AG10803 (cell line): ENCODE measurements at regions not wholly inside any gene's neighbourhood (a gene's known extent, or its start where the extent isn't known, plus 50 kb on each side); places are given as distances from the start of the nearest gene placed in this dataset.

Experiments used
- DNase-seq: peaks from one replicate; pipeline ENCODE4 v3.0.0; 2010; ENCODE audit warnings: low read depth
- H3K4me3 ChIP-seq: 2 replicates; pipeline ENCODE4 v1.5.1; 2011; ENCODE audit warnings: mild to moderate bottlenecking, low read length, control low read depth
- TF ChIP-seq, protein P1 (sequence below): conservative IDR thresholded peaks from 2 replicates; pipeline ENCODE4 v1.5.1; 2011; ENCODE audit warnings: mild to moderate bottlenecking, low read length, control low read depth, inconsistent platforms

DNA sequence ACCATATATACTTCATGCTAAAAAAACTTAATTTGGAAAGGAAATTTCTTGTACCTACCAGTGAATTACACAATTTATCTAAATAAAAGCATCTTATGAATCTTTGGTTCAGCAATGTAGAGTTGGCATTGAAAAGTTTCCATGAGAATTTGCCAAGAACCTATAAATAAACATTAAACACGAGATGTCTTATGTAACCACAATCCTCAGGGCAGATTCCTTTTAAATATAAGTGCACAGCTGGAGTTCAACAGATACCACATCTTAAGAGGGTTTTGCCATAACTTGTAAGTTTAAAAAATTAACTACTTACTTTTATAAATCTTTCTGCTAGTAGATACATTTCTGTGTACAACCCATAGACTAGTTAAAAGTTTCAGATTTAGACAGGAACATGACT, 499.3 kb upstream of the ARRDC4 start:
- no peak for DNase-seq
- TF ChIP-seq, protein P1, sequence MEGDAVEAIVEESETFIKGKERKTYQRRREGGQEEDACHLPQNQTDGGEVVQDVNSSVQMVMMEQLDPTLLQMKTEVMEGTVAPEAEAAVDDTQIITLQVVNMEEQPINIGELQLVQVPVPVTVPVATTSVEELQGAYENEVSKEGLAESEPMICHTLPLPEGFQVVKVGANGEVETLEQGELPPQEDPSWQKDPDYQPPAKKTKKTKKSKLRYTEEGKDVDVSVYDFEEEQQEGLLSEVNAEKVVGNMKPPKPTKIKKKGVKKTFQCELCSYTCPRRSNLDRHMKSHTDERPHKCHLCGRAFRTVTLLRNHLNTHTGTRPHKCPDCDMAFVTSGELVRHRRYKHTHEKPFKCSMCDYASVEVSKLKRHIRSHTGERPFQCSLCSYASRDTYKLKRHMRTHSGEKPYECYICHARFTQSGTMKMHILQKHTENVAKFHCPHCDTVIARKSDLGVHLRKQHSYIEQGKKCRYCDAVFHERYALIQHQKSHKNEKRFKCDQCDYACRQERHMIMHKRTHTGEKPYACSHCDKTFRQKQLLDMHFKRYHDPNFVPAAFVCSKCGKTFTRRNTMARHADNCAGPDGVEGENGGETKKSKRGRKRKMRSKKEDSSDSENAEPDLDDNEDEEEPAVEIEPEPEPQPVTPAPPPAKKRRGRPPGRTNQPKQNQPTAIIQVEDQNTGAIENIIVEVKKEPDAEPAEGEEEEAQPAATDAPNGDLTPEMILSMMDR = no peak
- H3K4me3 ChIP-seq = no peak overlapping the region

DNA sequence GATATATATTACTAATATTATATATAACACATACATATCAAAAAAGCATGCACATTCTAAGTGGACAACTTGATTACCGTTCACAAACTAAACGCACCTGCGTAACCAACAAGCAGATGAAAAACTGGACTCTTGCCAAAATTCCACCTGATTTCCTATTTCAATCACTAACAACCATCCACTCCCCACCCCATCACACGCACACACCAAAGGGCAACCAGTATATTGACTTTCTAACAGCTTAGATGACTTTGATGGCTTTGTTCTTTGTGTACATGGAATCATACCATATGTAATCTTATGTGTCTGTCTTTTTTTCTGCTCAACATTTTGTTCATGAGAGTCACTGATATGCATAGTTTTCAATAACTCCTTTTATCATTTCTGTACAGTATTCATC, 496.8 kb upstream of the ARRDC4 start:
- no peak overlapping the region for H3K4me3 ChIP-seq
- no peak for DNase-seq
- TF ChIP-seq, protein P1 = no peak

DNA sequence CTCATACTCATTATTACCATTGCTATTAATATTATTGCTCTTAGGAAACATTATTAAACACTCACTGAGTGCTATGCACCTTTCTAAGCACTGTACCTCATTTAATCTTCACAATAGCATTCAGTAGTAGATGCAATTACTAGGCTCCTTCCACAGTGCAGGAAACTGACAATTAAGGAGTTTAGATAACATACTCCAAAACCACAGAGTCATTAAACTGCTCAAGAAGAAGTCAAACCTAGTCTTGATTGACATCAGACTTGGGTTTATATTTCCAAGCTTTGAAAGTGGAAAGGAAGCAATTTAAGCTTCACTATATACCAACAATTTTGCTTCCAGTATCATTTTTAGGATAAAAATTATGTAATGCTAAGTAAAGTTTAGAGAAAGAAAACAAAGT, 490.1 kb upstream of the ARRDC4 start:
- H3K4me3 ChIP-seq = no peak overlapping the region
- TF ChIP-seq, protein P1 = no peak
- DNase-seq = no peak

DNA sequence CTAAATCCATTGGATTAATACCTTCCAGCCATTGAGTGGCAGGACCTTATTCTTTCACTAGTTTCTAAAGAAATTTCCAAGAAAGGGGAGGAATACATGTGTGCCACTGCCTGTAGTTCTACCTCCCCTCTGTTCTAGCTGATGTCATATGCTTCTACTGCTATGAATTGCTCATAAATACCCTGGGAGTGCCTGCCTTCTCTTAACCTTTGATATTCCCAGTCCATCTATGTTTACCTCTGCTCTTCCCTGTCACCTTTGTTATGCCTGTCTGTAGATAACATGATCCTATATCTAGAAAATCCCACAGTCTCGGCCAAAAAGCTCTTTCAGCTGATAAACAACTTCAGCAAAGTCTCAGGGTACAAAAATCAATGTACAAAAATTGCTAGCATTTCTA, 486.9 kb upstream of the ARRDC4 start:
- TF ChIP-seq, protein P1 = no peak
- H3K4me3 ChIP-seq = no peak overlapping the region
- no peak for DNase-seq

DNA sequence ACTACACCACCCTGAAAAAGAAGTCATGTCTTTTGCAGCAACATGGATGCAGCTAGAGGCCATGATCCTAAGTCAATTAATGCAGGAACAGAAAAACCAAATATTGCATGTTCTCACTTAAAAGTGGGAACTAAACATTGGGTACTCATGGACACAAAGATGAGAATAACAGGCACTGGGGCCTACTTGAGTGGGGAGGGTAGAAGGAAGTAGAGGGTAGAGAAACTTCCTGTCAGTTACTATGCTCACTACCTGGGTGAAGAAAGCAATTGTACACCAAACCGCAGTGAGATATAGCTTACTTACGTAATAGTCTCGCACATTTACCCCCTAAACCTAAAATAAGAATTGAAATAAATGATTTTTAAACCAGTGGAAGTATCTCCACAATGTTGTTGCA, 480.5 kb upstream of the ARRDC4 start:
- no peak overlapping the region for H3K4me3 ChIP-seq
- TF ChIP-seq, protein P1 = no peak
- no peak for DNase-seq

DNA sequence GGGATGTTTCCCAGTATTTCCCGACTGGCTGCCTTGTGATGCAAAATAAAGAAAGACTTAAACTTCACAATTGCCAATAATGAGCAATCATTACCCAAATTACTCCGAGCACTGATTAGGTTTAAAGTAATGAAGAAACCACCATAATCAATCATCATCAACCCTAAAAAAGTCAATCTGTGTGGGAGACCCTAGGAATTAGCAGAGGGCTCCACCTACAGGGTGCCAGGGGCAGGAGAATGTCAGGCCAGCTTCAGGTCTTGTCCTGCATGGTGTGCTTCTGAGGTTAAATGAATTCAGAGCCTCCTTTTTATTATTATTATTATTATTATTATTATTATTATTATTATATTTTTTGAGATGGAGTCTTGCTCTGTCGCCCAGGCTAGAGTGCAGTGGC, 478.0 kb upstream of the ARRDC4 start:
- TF ChIP-seq, protein P1 = no peak
- H3K4me3 ChIP-seq = no peak overlapping the region
- no peak for DNase-seq

DNA sequence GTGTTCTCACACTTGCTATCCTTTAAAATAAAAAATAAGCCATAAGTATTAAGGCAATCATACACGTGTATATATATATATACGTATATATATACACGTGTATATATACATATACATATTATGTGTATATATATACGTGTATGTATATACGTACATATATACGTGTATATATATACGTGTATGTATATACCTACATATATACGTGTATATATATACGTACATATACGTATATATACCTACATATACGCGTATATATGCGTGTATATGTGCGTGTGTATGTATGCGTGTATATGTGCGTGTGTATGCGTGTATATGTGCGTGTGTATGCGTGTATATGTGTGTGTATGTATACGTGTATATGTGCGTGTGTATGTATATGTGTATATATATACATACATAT, 477.3 kb upstream of the ARRDC4 start:
- no peak overlapping the region for H3K4me3 ChIP-seq
- no peak for DNase-seq
- TF ChIP-seq, protein P1 = no peak
